Parathyroid adenoma (tissue), 2 donors: ENCODE measurements at regions not wholly inside any gene's neighbourhood (a gene's known extent, or its start where the extent isn't known, plus 50 kb on each side); places are given as distances from the start of the nearest gene placed in this dataset.

Experiments
- H2AFZ ChIP-seq: fragments of 300-600 bp; sonication (generic); one replicate; pipeline ENCODE4 v1.7.0; 2017; ENCODE audit warnings: antibody characterized with exemption, mild to moderate bottlenecking
- H3K27ac ChIP-seq: fragments of 300-600 bp; sonication (generic); one replicate; pipeline ENCODE4 v1.7.0; 2017
- H3K27me3 ChIP-seq: fragments of 300-600 bp; sonication (generic); one replicate; pipeline ENCODE4 v1.7.0; 2017; ENCODE audit warnings: low read length; ENCODE audit not compliant: control insufficient read depth, insufficient read depth
- H3K36me3 ChIP-seq: fragments of 300-600 bp; sonication (generic); one replicate; pipeline ENCODE4 v1.7.0; 2017; ENCODE audit warnings: low read length; ENCODE audit not compliant: control insufficient read depth, insufficient read depth
- H3K4me1 ChIP-seq: fragments of 300-600 bp; sonication (generic); one replicate; pipeline ENCODE4 v1.7.0; 2017; ENCODE audit warnings: control low read depth
- H3K4me2 ChIP-seq: fragments of 300-600 bp; sonication (generic); one replicate; pipeline ENCODE4 v1.7.0; 2017; ENCODE audit warnings: low read length
- H3K4me3 ChIP-seq: fragments of 300-600 bp; sonication (generic); one replicate; pipeline ENCODE4 v1.7.0; 2017; ENCODE audit warnings: low read depth, low read length
- H3K79me2 ChIP-seq: fragments of 300-600 bp; sonication (generic); one replicate; pipeline ENCODE4 v1.7.0; 2017; ENCODE audit warnings: control low read depth
- H3K9ac ChIP-seq: fragments of 300-600 bp; sonication (generic); one replicate; pipeline ENCODE4 v1.7.0; 2017; ENCODE audit warnings: mild to moderate bottlenecking
- H3K9me3 ChIP-seq: fragments of 300-600 bp; sonication (generic); one replicate; pipeline ENCODE4 v1.7.0; 2017; ENCODE audit warnings: low read length; ENCODE audit not compliant: control insufficient read depth
- CTCF ChIP-seq: fragments of 300-600 bp; sonication (generic); IDR thresholded peaks from one replicate; pipeline ENCODE4 v1.7.0; 2017; ENCODE audit warnings: antibody characterized with exemption, mild to moderate bottlenecking
- donor health status: primary hyperparathyroidism.

DNA sequence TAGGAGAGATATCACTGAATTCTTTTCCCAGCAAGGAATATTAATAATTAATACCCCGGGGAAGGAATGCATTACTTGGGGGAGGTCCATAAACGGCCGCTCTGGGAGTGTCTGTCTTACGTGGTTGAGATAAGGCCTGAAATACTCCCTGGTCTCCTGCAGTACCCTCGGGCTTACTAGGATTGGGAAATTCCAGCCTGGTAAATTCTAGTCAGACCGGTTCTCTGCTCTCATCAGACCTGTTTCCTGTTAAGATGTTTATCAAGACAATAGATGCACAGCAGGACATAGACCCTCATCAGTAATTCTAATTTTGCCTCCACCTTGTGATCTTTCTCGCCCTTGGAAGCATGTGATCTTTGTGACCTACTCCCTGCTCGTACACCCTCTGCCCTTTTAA, 162.8 kb upstream of the KCND2 start:
- Histone ChIP-seq H3K4me3 (no peak overlapping the region), H3K4me1 (no peaks in the 10 kb centered on the region), H3K4me2 (no peak overlapping the region), H3K9ac (no peak overlapping the region), H2AFZ (no peak overlapping the region), H3K36me3 (no peaks in the 10 kb centered on the region), H3K9me3 (no peaks in the 10 kb centered on the region), H3K79me2 (no peaks in the 10 kb centered on the region), H3K27ac (no peak overlapping the region), H3K27me3 (no peaks in the 10 kb centered on the region)
- TF ChIP-seq CTCF, result no peak

DNA sequence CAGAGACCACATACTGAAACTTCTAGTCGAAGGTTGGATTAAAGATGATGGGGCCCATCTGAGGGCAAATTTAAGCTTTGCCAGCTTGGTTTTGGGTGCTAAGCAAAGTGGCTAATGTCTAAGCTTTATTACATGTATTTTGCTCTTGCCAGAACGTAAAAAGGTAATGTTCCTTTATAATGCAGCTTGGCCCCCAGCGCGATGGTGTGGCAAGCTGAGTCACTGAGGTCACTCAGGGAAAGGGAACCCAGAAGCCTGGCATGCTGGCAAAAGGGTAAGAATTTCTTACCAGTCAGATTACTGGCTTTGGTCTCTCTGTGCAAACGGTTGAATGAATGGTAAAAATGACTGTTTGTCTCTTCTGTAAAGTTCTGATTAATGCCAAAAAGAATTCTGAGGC, 158.3 kb upstream of the KCND2 start:
- TF ChIP-seq CTCF, result no peak
- Histone ChIP-seq H3K9me3 (no peaks in the 10 kb centered on the region), H3K4me1 (no peaks in the 10 kb centered on the region)

DNA sequence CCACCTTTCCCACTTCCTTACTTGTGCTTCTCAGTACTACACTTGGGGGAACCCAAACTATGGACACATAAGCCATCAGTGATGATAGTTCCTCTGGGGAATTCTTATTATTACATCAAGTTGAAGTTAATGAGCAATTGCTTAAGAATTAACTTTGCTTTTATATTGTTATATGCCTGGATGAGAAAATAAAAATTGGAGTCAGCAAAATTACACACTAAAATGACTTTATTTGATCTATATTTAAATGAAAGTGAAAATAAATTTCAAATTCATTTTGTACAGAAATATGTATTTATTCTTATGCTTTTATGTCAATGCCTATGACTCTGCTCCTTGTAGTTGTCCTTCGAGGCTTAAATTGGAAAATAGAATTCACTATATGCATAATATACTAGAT, 149.4 kb upstream of the KCND2 start:
- TF ChIP-seq CTCF, result no peak
- no peak overlapping the region for H3K4me2 ChIP-seq
- H3K4me1 ChIP-seq, result no peaks in the 10 kb centered on the region
- no peaks in the 10 kb centered on the region for H3K9me3 ChIP-seq
- no peak overlapping the region for H3K27ac ChIP-seq
- no peaks in the 10 kb centered on the region for H3K79me2 ChIP-seq
- H3K4me3 ChIP-seq, result no peak overlapping the region
- H2AFZ ChIP-seq, result no peak overlapping the region
- H3K36me3 ChIP-seq, result no peaks in the 10 kb centered on the region
- H3K9ac ChIP-seq, result no peak overlapping the region
- H3K27me3 ChIP-seq, result no peaks in the 10 kb centered on the region

More for the DNA sequence above, 158.3 kb upstream of the KCND2 start:
- H3K27me3 ChIP-seq, result no peaks in the 10 kb centered on the region
- no peak overlapping the region for H3K4me2 ChIP-seq
- no peaks in the 10 kb centered on the region for H3K79me2 ChIP-seq
- H3K9ac ChIP-seq, result no peak overlapping the region
- no peaks in the 10 kb centered on the region for H3K36me3 ChIP-seq
- no peak overlapping the region for H3K4me3 ChIP-seq
- no peak overlapping the region for H3K27ac ChIP-seq
- no peak overlapping the region for H2AFZ ChIP-seq

- H3K79me2 ChIP-seq, result no peaks in the 10 kb centered on the region
- H3K9me3 ChIP-seq, result peaks cover 4% of the 10 kb centered on the region
- no peaks in the 10 kb centered on the region for H3K4me1 ChIP-seq
- no peak overlapping the region for H2AFZ ChIP-seq
- H3K9ac ChIP-seq, result no peak overlapping the region
- H3K36me3 ChIP-seq, result no peaks in the 10 kb centered on the region
- no peaks in the 10 kb centered on the region for H3K27me3 ChIP-seq
- TF ChIP-seq CTCF, result no peak
- H3K4me3 ChIP-seq, result no peak overlapping the region
- H3K27ac ChIP-seq, result no peak overlapping the region
- H3K4me2 ChIP-seq, result no peak overlapping the region
Measured at GRCh38 chr7:120131096-120131839, 141.7 kb upstream of the KCND2 start.

- H2AFZ ChIP-seq, result no peak overlapping the region
- no peaks in the 10 kb centered on the region for H3K79me2 ChIP-seq
- H3K27ac ChIP-seq, result no peak overlapping the region
- no peak overlapping the region for H3K4me3 ChIP-seq
- H3K27me3 ChIP-seq, result no peaks in the 10 kb centered on the region
- no peaks in the 10 kb centered on the region for H3K9me3 ChIP-seq
- H3K9ac ChIP-seq, result no peak overlapping the region
- no peaks in the 10 kb centered on the region for H3K4me1 ChIP-seq
- TF ChIP-seq CTCF, result no peak
- no peaks in the 10 kb centered on the region for H3K36me3 ChIP-seq
- H3K4me2 ChIP-seq, result no peak overlapping the region
Measured at GRCh38 chr7:120138497-120138896, 134.5 kb upstream of the KCND2 start.
